B cell (primary cell): ENCODE measurements at regions not wholly inside any gene's neighbourhood (a gene's known extent, or its start where the extent isn't known, plus 50 kb on each side); places are given as distances from the start of the nearest gene placed in this dataset.

Experiments used
- EZH2 ChIP-seq: IDR thresholded peaks from 2 replicates; pipeline ENCODE4 v1.6.1; 2012; ENCODE audit warnings: borderline replicate concordance, low read depth, mild to moderate bottlenecking, moderate library complexity, low read length; ENCODE audit not compliant: insufficient read depth, poor library complexity, severe bottlenecking
- TF ChIP-seq, protein P1 (sequence below): fragments of 200-600 bp; IDR thresholded peaks from one replicate; pipeline ENCODE4 v1.8.0; 2022; ENCODE audit warnings: antibody characterized with exemption, mild to moderate bottlenecking

DNA sequence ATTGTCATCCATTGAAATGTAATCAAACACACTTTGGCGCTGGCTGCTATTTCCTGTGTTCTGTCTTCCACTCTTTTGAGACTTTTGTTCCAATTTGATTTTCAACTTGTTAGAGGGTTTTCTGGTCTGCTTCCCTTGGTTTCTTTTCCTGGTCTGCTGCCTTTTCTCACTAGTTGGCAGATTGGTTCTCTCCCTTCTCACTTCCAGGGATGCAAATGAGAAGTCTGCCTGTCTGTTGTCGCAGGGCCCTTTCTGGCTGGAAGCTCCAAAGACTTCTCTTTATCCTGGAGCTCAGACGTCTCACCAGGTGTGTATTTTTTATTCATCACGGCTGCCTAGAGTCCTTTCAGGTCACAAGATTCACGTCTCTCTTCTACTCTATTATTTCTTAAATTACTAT lies 84.0 kb downstream of the RPS6KA4 start:
- TF ChIP-seq, protein P1, sequence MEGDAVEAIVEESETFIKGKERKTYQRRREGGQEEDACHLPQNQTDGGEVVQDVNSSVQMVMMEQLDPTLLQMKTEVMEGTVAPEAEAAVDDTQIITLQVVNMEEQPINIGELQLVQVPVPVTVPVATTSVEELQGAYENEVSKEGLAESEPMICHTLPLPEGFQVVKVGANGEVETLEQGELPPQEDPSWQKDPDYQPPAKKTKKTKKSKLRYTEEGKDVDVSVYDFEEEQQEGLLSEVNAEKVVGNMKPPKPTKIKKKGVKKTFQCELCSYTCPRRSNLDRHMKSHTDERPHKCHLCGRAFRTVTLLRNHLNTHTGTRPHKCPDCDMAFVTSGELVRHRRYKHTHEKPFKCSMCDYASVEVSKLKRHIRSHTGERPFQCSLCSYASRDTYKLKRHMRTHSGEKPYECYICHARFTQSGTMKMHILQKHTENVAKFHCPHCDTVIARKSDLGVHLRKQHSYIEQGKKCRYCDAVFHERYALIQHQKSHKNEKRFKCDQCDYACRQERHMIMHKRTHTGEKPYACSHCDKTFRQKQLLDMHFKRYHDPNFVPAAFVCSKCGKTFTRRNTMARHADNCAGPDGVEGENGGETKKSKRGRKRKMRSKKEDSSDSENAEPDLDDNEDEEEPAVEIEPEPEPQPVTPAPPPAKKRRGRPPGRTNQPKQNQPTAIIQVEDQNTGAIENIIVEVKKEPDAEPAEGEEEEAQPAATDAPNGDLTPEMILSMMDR: no peak
- TF ChIP-seq EZH2: no peak
